Right ventricle myocardium inferior (tissue), 1 donor: ENCODE measurements at regions not wholly inside any gene's neighbourhood (a gene's known extent, or its start where the extent isn't known, plus 50 kb on each side); places are given as distances from the start of the nearest gene placed in this dataset.
"Not testable (repeated sequence)": the region's sequence is repeated elsewhere in the genome, so short reads cannot be mapped to it uniquely, and the experiment has no call there.

Experiments
- ATAC-seq: fragments of 200-7000 bp; cut with Tn5 transposase; one replicate; pipeline ENCODE4 v1.9.1; 2020; ENCODE audit warnings: mild to moderate bottlenecking, moderate library complexity
- DNase-seq: peaks from one replicate; pipeline ENCODE4 v3.0.0; 2021; ENCODE audit errors: missing footprints
- intact Hi-C: fragments of 100-400 bp; cut with DNase I; formaldehyde crosslinking; loops from one replicate; pipeline ENCODE4 v1.11.0; 2022
- donor health status: DM: no; HTN: yes; CAD: no; lungs with severe emphysema.

DNA sequence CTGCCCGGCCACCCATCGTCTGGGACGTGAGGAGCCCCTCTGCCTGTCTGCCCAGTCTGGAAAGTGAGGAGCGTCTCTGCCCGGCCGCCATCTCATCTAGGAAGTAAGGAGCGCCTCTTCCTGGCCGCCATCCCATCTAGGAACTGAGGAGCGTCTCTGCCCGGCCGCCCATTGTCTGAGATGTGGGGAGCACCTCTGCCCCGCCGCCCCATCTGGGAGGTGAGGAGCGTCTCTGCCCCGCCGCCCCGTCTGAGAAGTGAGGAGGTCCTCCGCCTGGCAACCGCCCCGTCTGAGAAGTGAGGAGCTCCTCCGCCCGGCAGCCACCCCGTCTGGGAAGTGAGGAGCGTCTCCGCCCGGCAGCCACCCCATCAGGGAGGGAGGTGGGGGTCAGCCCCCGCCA is 56.4 kb upstream of the ZNF746 start:
- intact Hi-C loops, ATAC-seq, DNase-seq: not testable (repeated sequence)

DNA sequence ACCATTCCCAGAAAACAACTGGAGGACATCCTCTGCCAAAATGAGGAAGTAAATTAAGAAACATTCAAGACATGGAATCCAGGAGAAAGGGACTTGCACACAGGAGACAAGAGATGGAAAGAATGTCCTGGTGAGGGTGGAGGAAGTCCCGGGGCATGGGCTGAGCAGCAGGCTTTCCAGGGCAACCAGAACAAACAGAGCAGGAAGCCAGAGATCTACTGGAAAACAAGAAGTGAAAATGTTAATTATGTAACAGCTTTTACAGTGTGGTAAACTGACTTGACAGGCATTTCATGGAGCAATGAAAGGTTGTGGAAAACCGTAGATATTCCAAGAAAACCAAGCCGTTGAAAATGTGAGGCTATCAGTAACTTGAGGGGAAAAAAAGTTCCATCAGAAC is 55.2 kb upstream of the ZNF746 start:
- ATAC-seq, result no peak
- intact Hi-C loops, result no loop called here

More for the DNA sequence above, 55.2 kb upstream of the ZNF746 start:
- no peak for DNase-seq
